K562 (cell line): ENCODE measurements at regions not wholly inside any gene's neighbourhood (a gene's known extent, or its start where the extent isn't known, plus 50 kb on each side); places are given as distances from the start of the nearest gene placed in this dataset.

Experiments
- ATAC-seq: fragments of 200-7000 bp; cut with Tn5 transposase; 3 replicates; pipeline ENCODE4 v1.9.1; 2020; ENCODE audit warnings: moderate library complexity
- BruUV-seq: library from RNA; stranded (reverse); fragments of 400-500 nt; replicated peaks from 2 replicates; lab custom pipeline; 2021; lab: Mats Ljungman, UMichigan
- CTCF ChIA-PET: fragments of 300-600 bp; formaldehyde crosslinking; extraction: SDS; loops from one replicate; lab custom pipeline; 2021; ENCODE audit warnings: low intra/inter-chr PET ratio; lab: Yijun Ruan, JAX
- POLR2A ChIA-PET: fragments of 300-600, 350-650 bp; sonication (Branson Sonifier 250); formaldehyde crosslinking; extraction: SDS; loops from one replicate; lab custom pipeline; 2021; ENCODE audit warnings: antibody characterized with exemption, inconsistent platforms; lab: Yijun Ruan, JAX
- DNase-seq, 4 experiments: peaks; one replicate each; pipeline versions ENCODE4 v3.0.0 to v3.0.0-alpha.2; 2011 to 2018; ENCODE audit warnings: low spot score in 3 of 4, mixed read lengths in 3 of 4; ENCODE audit errors: extremely low read depth in 1 of 4
- FAIRE-seq: peaks from 2 replicates; lab custom pipeline; 2011; peaks lifted over from hg19 to GRCh38; lab: Jason Lieb, UNC
- H2AFZ ChIP-seq: 2 replicates; pipeline ENCODE4 v1.6.0; 2011; ENCODE audit warnings: low read depth, low read length, control low read depth, inconsistent platforms
- H3K27ac ChIP-seq: fragments of 200-600 bp; 3 replicates; pipeline ENCODE4 v1.8.0; 2011; ENCODE audit warnings: low read depth, mild to moderate bottlenecking, control low read depth, inconsistent platforms, low read length, moderate library complexity, mixed read lengths; ENCODE audit errors: extremely low read depth
- H3K27me3 ChIP-seq, 2 experiments: fragments of 300-600 bp in 1 of 2; 2 replicates in 1 of 2; 3 replicates in 1 of 2; pipeline versions ENCODE4 v1.6.0 to v1.8.0; 2011; ENCODE audit warnings: inconsistent platforms in 2 of 2, low read length in 2 of 2, mild to moderate bottlenecking in 1 of 2, mixed read lengths in 1 of 2, moderate library complexity in 1 of 2; ENCODE audit not compliant: control insufficient read depth in 2 of 2, insufficient read depth in 2 of 2
- H3K36me3 ChIP-seq: fragments of 300-600 bp; 3 replicates; pipeline ENCODE4 v1.8.0; 2011; ENCODE audit warnings: mild to moderate bottlenecking, low read length, inconsistent platforms; ENCODE audit not compliant: control insufficient read depth, insufficient read depth
- H3K4me1 ChIP-seq, 2 experiments: fragments of 200-600 bp in 1 of 2; replicated peaks in 1 of 2; 2 replicates in 1 of 2; 3 replicates in 1 of 2; pipeline versions ENCODE4 v1.5.1 to v1.8.0; 2011; ENCODE audit warnings: inconsistent platforms in 2 of 2, low read length in 2 of 2, mild to moderate bottlenecking in 1 of 2, mixed read lengths in 1 of 2, moderate library complexity in 1 of 2; ENCODE audit not compliant: control insufficient read depth in 2 of 2, insufficient read depth in 2 of 2
- H3K4me2 ChIP-seq: 2 replicates; pipeline ENCODE4 v1.6.1; 2011; ENCODE audit warnings: low read length, control low read depth, inconsistent platforms, mixed read lengths; ENCODE audit not compliant: insufficient read depth
- H3K4me3 ChIP-seq: fragments of 200-600 bp; sonication (generic), shearing (Covaris generic); 2 replicates; pipeline ENCODE4 v1.5.1; 2016; ENCODE audit warnings: control low read depth, inconsistent platforms
- H3K79me2 ChIP-seq: fragments of 200-600 bp; 3 replicates; pipeline ENCODE4 v1.8.0; 2011; ENCODE audit warnings: low read length, inconsistent platforms; ENCODE audit not compliant: control insufficient read depth, insufficient read depth
- H3K9ac ChIP-seq, 2 experiments: 2 replicates each; pipeline versions ENCODE4 v1.6.0 to v1.6.1; 2011; ENCODE audit warnings: low read depth in 2 of 2, low read length in 2 of 2, control low read depth in 1 of 2, inconsistent platforms in 1 of 2, mild to moderate bottlenecking in 1 of 2, mixed read lengths in 1 of 2; ENCODE audit not compliant: insufficient read depth in 1 of 2
- H3K9me1 ChIP-seq: one replicate; pipeline ENCODE4 v1.6.0; 2011; ENCODE audit warnings: inconsistent platforms, mild to moderate bottlenecking, low read length, moderate library complexity; ENCODE audit not compliant: control insufficient read depth, insufficient read depth
- H3K9me3 ChIP-seq: replicated peaks from 2 replicates; pipeline ENCODE4 v1.5.1; 2011; ENCODE audit warnings: low read depth, low read length, inconsistent platforms; ENCODE audit not compliant: control insufficient read depth, insufficient read depth
- H4K20me1 ChIP-seq: replicated peaks from 2 replicates; pipeline ENCODE4 v1.6.1; 2011; ENCODE audit warnings: low read length, inconsistent platforms, mixed read lengths; ENCODE audit not compliant: control insufficient read depth, insufficient read depth
- CBX8 ChIP-seq: fragments of 200-600 bp; sonication (generic); IDR thresholded peaks from 2 replicates; pipeline ENCODE4 v1.6.1; 2012; ENCODE audit warnings: borderline replicate concordance, mixed run types, low read depth, mild to moderate bottlenecking, moderate library complexity, mixed read lengths, low read length, control low read depth, inconsistent platforms; ENCODE audit not compliant: poor library complexity, severe bottlenecking; ENCODE audit errors: extremely low read depth
- E2F4 ChIP-seq: sonication (generic); formaldehyde crosslinking; IDR thresholded peaks from 2 replicates; pipeline ENCODE4 v1.8.0; 2022; ENCODE audit warnings: mild to moderate bottlenecking, low read depth, missing genetic modification reagents
- FOXM1 ChIP-seq, 2 experiments: fragments of 450-650 bp in 1 of 2; sonication (generic) in 1 of 2; formaldehyde crosslinking in 1 of 2; IDR thresholded peaks; 2 replicates each; pipeline versions ENCODE4 v1.6.1 to v1.9.0; 2017 to 2022; ENCODE audit warnings: low read depth in 2 of 2, mild to moderate bottlenecking in 2 of 2, missing genetic modification reagents in 1 of 2, moderate library complexity in 1 of 2
- GTF2A2 ChIP-seq: IDR thresholded peaks from 2 replicates; pipeline ENCODE4 v1.6.1; 2016; ENCODE audit warnings: mild to moderate bottlenecking, missing genetic modification characterization, missing compliant biosample characterization
- LARP7 ChIP-seq: fragments of 450-650 bp; IDR thresholded peaks from 2 replicates; pipeline ENCODE4 v1.6.1; 2016
- POLR2B ChIP-seq: fragments of 450-650 bp; IDR thresholded peaks from 2 replicates; pipeline ENCODE4 v1.6.1; 2018; ENCODE audit warnings: low read depth; ENCODE audit not compliant: partially characterized antibody
- POLR3G ChIP-seq: IDR thresholded peaks from 2 replicates; pipeline ENCODE4 v1.6.1; 2011; ENCODE audit not compliant: insufficient read length, insufficient replicate concordance; ENCODE audit errors: extremely low read depth
- PREB ChIP-seq: sonication (generic); formaldehyde crosslinking; IDR thresholded peaks from 2 replicates; pipeline ENCODE4 v1.8.1; 2023; ENCODE audit warnings: mild to moderate bottlenecking, missing genetic modification reagents
- VEZF1 ChIP-seq: fragments of 200-800 bp; sonication (Bioruptor generic); IDR thresholded peaks from 2 replicates; pipeline ENCODE4 v1.6.1; 2017; ENCODE audit warnings: missing genetic modification characterization, missing compliant biosample characterization
- ZNF121 ChIP-seq: sonication (generic); formaldehyde crosslinking; conservative IDR thresholded peaks from 2 replicates; pipeline ENCODE4 v1.8.0; 2022; ENCODE audit warnings: missing genetic modification reagents
- WGBS: fragments of 100-300 bp; shearing (Covaris generic); methylation state at CpG from one replicate; pipeline ENCODE4 v1.1.6; 2016; ENCODE audit warnings: low coverage, mixed read lengths; ENCODE audit not compliant: insufficient coverage; ENCODE audit errors: missing lambda C conversion rate; 5-methylcytosine and 5-hydroxymethylcytosine counted together
- in situ Hi-C: fragments of 300-500 bp; cut with MboI; formaldehyde crosslinking; loops from 4 replicates; pipeline ENCODE4 v1.15.0; 2018; ENCODE audit warnings: inconsistent platforms, mixed read lengths
- intact Hi-C: fragments of 100-400 bp; cut with micrococcal nuclease; formaldehyde crosslinking; loops from 2 replicates; pipeline ENCODE4 v1.14.2; 2022

- DNase-seq (no peak), FAIRE-seq (no peak), ATAC-seq (no peak)
- 0% methylated on average over 2 of the region's 2 CpGs for WGBS
- no peaks in the 10 kb centered on the region for H3K9me3 ChIP-seq
- intact Hi-C loops, result no loop called here
- no peaks in the 10 kb centered on the region for H3K4me1 ChIP-seq
- in situ Hi-C loops, result no loop called here
- H3K9me1 ChIP-seq, result no peaks in the 10 kb centered on the region
- no peaks in the 10 kb centered on the region for H3K27me3 ChIP-seq
- no peak overlapping the region for H3K4me3 ChIP-seq
- TF ChIP-seq POLR3G (no peak), GTF2A2 (tag) (no peak), ZNF121 (no peak), FOXM1 (IDR thresholded peaks at IDR 0.05; ENCODE audit: low read depth) (no peak), FOXM1 (CRISPR knock-in tag; IDR thresholded peaks at IDR 0.05; ENCODE audit: low read depth) (no peak), CBX8 (no peak), PREB (CRISPR knock-in tag) (no peak), VEZF1 (no peak), POLR2B (no peak), E2F4 (CRISPR knock-in tag) (no peak), LARP7 (no peak)
- no peak overlapping the region for H3K27ac ChIP-seq
- H2AFZ ChIP-seq, result no peak overlapping the region
- ChIA-PET CTCF (no interaction called here), POLR2A (no interaction called here)
- no peaks in the 10 kb centered on the region for H4K20me1 ChIP-seq
- H3K4me2 ChIP-seq, result no peak overlapping the region
- no TSS peak for BruUV-seq
- H3K36me3 ChIP-seq, result no peaks in the 10 kb centered on the region
- no peaks in the 10 kb centered on the region for H3K79me2 ChIP-seq
- H3K9ac ChIP-seq, result no peak overlapping the region
These were observed 212.4 kb downstream of the DTWD2 start for GRCh38 chr5:118775790-118776499.
